ENCODE measurements at regions not wholly inside any gene's neighbourhood (a gene's known extent, or its start where the extent isn't known, plus 50 kb on each side); places are given as distances from the start of the nearest gene placed in this dataset.

GRCh38 chr22:47808236-47808635, 1045.8 kb downstream of the TBC1D22A start:
- ChIA-PET POLR2A (no interaction called here), RAD21 (ENCODE audit: low non-redundant PET in 1 of 2, low total read pairs in 2 of 2, uncharacterized antibody in 2 of 2, unreplicated experiment in 2 of 2) (no interaction called here), CTCF (no interaction called here)
- no peaks in the 10 kb centered on the region for H3K9me2 ChIP-seq (ENCODE audit: insufficient read depth)
- intact Hi-C loops (cut with micrococcal nuclease): no loop called here
- no peak for TF ChIP-seq FOSL1 (IDR thresholded peaks at IDR 0.05; ENCODE audit: low read depth)
- no peak for TF ChIP-seq EZH2 (IDR thresholded peaks at IDR 0.05)
- TF ChIP-seq, protein P1, sequence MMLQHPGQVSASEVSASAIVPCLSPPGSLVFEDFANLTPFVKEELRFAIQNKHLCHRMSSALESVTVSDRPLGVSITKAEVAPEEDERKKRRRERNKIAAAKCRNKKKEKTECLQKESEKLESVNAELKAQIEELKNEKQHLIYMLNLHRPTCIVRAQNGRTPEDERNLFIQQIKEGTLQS (IDR thresholded peaks at IDR 0.05): no peak
- TF ChIP-seq POLR2AphosphoS5 (IDR thresholded peaks at IDR 0.05; ENCODE audit: low read depth, low read length): no peak
- no peak for TF ChIP-seq SIN3A (IDR thresholded peaks at IDR 0.05; ENCODE audit: low read depth)
- TF ChIP-seq CBX3 (IDR thresholded peaks at IDR 0.05; ENCODE audit: low read depth): no peak
- no peak for ATAC-seq
- H2AFZ ChIP-seq (ENCODE audit: low read depth, low read length, poor library complexity, severe bottlenecking): no peak overlapping the region
- no TSS peak for BruUV-seq (replicated peaks)
- H3K36me3 ChIP-seq (ENCODE audit: control insufficient read depth in 1 of 2, insufficient read depth in 2 of 2, low read length in 2 of 2): no peaks in the 10 kb centered on the region
- no peak overlapping the region for H3K4me2 ChIP-seq (ENCODE audit: low read length)
- no peaks in the 10 kb centered on the region; the same call in 1 of the 2 replicates for H4K20me1 ChIP-seq (ENCODE audit: insufficient read depth)
- no peak for DNase-seq (ENCODE audit: low read depth, low spot score)
- H3K9me3 ChIP-seq (ENCODE audit: control insufficient read depth in 1 of 2, insufficient read depth in 1 of 2, low read depth in 1 of 2, low read length in 2 of 2): no peaks in the 10 kb centered on the region
- H3K4me1 ChIP-seq (ENCODE audit: control insufficient read depth in 1 of 2, insufficient read depth in 2 of 2, low read length in 2 of 2): no peaks in the 10 kb centered on the region
- no peaks in the 10 kb centered on the region for H3K27me3 ChIP-seq (ENCODE audit: insufficient read depth, low read length)
- H3K27ac ChIP-seq (ENCODE audit: low read depth, low read length): no peak overlapping the region
- H3K4me3 ChIP-seq (replicated peaks in 1 of 2; ENCODE audit: low read depth in 1 of 2, low read length in 2 of 2): no peak overlapping the region
- H3K9ac ChIP-seq (ENCODE audit: low read length): no peak overlapping the region
- no peaks in the 10 kb centered on the region for H3K79me2 ChIP-seq (ENCODE audit: insufficient read depth, low read length)

DNA sequence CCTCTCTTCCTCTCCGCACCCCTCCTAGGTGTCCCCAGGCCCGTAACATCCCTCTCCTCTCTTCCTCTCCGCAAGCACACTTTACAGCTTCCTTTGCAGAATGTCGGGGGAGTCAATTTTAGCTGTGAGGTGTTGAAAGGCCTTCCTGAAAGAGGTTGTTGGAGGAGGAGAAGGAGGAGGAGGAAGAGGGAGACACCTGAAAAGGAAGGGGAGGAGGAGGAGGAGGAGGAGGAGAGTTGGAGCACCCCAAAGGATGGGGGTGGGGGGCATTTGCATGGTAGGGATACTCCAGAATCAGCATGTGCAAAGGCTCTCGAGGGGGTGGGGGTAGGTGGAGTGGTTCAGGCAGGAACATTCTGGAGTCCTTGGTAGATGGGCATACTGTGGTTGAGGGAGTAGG, 1045.1 kb downstream of the TBC1D22A start:
- Histone ChIP-seq H3K36me3 (ENCODE audit: control insufficient read depth in 1 of 2, insufficient read depth in 2 of 2, low read length in 2 of 2) (no peaks in the 10 kb centered on the region), H4K20me1 (ENCODE audit: insufficient read depth) (no peaks in the 10 kb centered on the region; the same call in 1 of the 2 replicates), H3K4me2 (ENCODE audit: low read length) (no peak overlapping the region), H3K27me3 (ENCODE audit: insufficient read depth, low read length) (no peaks in the 10 kb centered on the region), H2AFZ (ENCODE audit: low read depth, low read length, poor library complexity, severe bottlenecking) (no peak overlapping the region), H3K79me2 (ENCODE audit: insufficient read depth, low read length) (no peaks in the 10 kb centered on the region), H3K4me1 (ENCODE audit: control insufficient read depth in 1 of 2, insufficient read depth in 2 of 2, low read length in 2 of 2) (no peaks in the 10 kb centered on the region), H3K4me3 (replicated peaks in 1 of 2; ENCODE audit: low read depth in 1 of 2, low read length in 2 of 2) (no peak overlapping the region), H3K9me3 (ENCODE audit: control insufficient read depth in 1 of 2, insufficient read depth in 1 of 2, low read depth in 1 of 2, low read length in 2 of 2) (no peaks in the 10 kb centered on the region), H3K9ac (ENCODE audit: low read length) (no peak overlapping the region), H3K9me2 (ENCODE audit: insufficient read depth) (no peaks in the 10 kb centered on the region), H3K27ac (ENCODE audit: low read depth, low read length) (no peak overlapping the region)
- intact Hi-C loops (cut with micrococcal nuclease): no loop called here
- POLR2A ChIA-PET: no interaction called here
- no TSS peak for BruUV-seq (replicated peaks)
- RAD21 ChIA-PET (ENCODE audit: low non-redundant PET in 1 of 2, low total read pairs in 2 of 2, uncharacterized antibody in 2 of 2, unreplicated experiment in 2 of 2): no interaction called here
- CTCF ChIA-PET: no interaction called here
- ATAC-seq (no peak), DNase-seq (ENCODE audit: low read depth, low spot score) (no peak)
- TF ChIP-seq, protein P1 (IDR thresholded peaks at IDR 0.05): no peak
- TF ChIP-seq ZNF274 (IDR thresholded peaks at IDR 0.05; ENCODE audit: low read depth, low read length) (no peak), EZH2phosphoT487 (IDR thresholded peaks at IDR 0.05; ENCODE audit: borderline replicate concordance) (no peak), REST (IDR thresholded peaks at IDR 0.05; ENCODE audit: low read depth) (no peak), JUND (IDR thresholded peaks at IDR 0.05) (no peak), EZH2 (IDR thresholded peaks at IDR 0.05) (no peak), ELF1 (IDR thresholded peaks at IDR 0.05; ENCODE audit: borderline replicate concordance, low read depth) (no peak), SRF (IDR thresholded peaks at IDR 0.05; ENCODE audit: low read depth) (no peak), ZBTB33 (IDR thresholded peaks at IDR 0.05; ENCODE audit: extremely low read depth, insufficient replicate concordance, low read length) (no peak)
